ENCODE measurements at regions not wholly inside any gene's neighbourhood (a gene's known extent, or its start where the extent isn't known, plus 50 kb on each side); places are given as distances from the start of the nearest gene placed in this dataset.
"Not testable (repeated sequence)": the region's sequence is repeated elsewhere in the genome, so short reads cannot be mapped to it uniquely, and the experiment has no call there.

- no peaks in the 10 kb centered on the region for H4K20me1 ChIP-seq (ENCODE audit: insufficient read depth)
- H3K27me3 ChIP-seq (replicated peaks; ENCODE audit: insufficient read depth) = no peaks in the 10 kb centered on the region
- no peak overlapping the region for H3K27ac ChIP-seq
- no peak overlapping the region for H3K4me2 ChIP-seq (ENCODE audit: unreplicated experiment)
- H3K79me2 ChIP-seq (ENCODE audit: insufficient read depth) = no peaks in the 10 kb centered on the region
- TF ChIP-seq EZH2 (IDR thresholded peaks at IDR 0.05; ENCODE audit: insufficient read depth, poor library complexity, severe bottlenecking) (no peak), EZH2phosphoT487 (IDR thresholded peaks at IDR 0.05; ENCODE audit: insufficient read depth, low read depth) (no peak)
- H3K4me3 ChIP-seq = no peak overlapping the region
- in situ Hi-C loops (cut with MboI) = no loop called here
- no peaks in the 10 kb centered on the region for H3K4me1 ChIP-seq (ENCODE audit: insufficient read depth)
- H2AFZ ChIP-seq = no peak overlapping the region
- no peaks in the 10 kb centered on the region for H3K36me3 ChIP-seq (ENCODE audit: low read depth)
- 47 to 70% methylated on average over 2 of the region's 2 CpGs for WGBS, 2 experiments (ENCODE audit: low coverage in 1 of 2, low lambda C conversion rate in 2 of 2, missing lambda C conversion rate in 2 of 2)
- peak; percentile 2 for DNase-seq
- no peak overlapping the region for H3K9ac ChIP-seq
- H3K9me2 ChIP-seq (ENCODE audit: insufficient read depth) = no peaks in the 10 kb centered on the region
- H3K9me3 ChIP-seq (ENCODE audit: low read depth) = no peaks in the 10 kb centered on the region
- H3F3A ChIP-seq (ENCODE audit: insufficient read depth) = no peaks in the 10 kb centered on the region
Measured at GRCh38 chr5:166722939-166723338, 1568.5 kb upstream of the WWC1 start.

GRCh38 chr5:166724284-166724683 lies 1567.2 kb upstream of the WWC1 start:
- Histone ChIP-seq H3K27me3 (replicated peaks; ENCODE audit: insufficient read depth) (no peaks in the 10 kb centered on the region), H3K4me3 (no peak overlapping the region), H3K36me3 (ENCODE audit: low read depth) (no peaks in the 10 kb centered on the region), H4K20me1 (ENCODE audit: insufficient read depth) (no peaks in the 10 kb centered on the region), H3K4me1 (ENCODE audit: insufficient read depth) (no peaks in the 10 kb centered on the region), H3K9me2 (ENCODE audit: insufficient read depth) (no peaks in the 10 kb centered on the region), H3K79me2 (ENCODE audit: insufficient read depth) (no peaks in the 10 kb centered on the region), H3K9ac (no peak overlapping the region), H3K9me3 (ENCODE audit: low read depth) (no peaks in the 10 kb centered on the region), H3F3A (ENCODE audit: insufficient read depth) (no peaks in the 10 kb centered on the region), H3K27ac (no peak overlapping the region), H3K4me2 (ENCODE audit: unreplicated experiment) (no peak overlapping the region), H2AFZ (no peak overlapping the region)
- no peak for TF ChIP-seq EZH2phosphoT487 (IDR thresholded peaks at IDR 0.05; ENCODE audit: insufficient read depth, low read depth)
- no peak for TF ChIP-seq EZH2 (IDR thresholded peaks at IDR 0.05; ENCODE audit: insufficient read depth, poor library complexity, severe bottlenecking)
- in situ Hi-C loops (cut with MboI) = no loop called here
- WGBS, 2 experiments (ENCODE audit: low coverage in 1 of 2, low lambda C conversion rate in 2 of 2, missing lambda C conversion rate in 2 of 2) = 15% methylated on average over 5 of the region's 5 CpGs
- no peak for DNase-seq

GRCh38 chr5:166725593-166725992 lies 1565.9 kb upstream of the WWC1 start:
- H3K27me3 ChIP-seq (replicated peaks; ENCODE audit: insufficient read depth) = no peaks in the 10 kb centered on the region
- DNase-seq = no peak

GRCh38 chr5:166726406-166726805 lies 1565.0 kb upstream of the WWC1 start:
- Histone ChIP-seq H3K27ac (no peak overlapping the region), H4K20me1 (ENCODE audit: insufficient read depth) (no peaks in the 10 kb centered on the region), H3K4me1 (ENCODE audit: insufficient read depth) (no peaks in the 10 kb centered on the region), H3K4me2 (ENCODE audit: unreplicated experiment) (no peak overlapping the region), H3K36me3 (ENCODE audit: low read depth) (no peaks in the 10 kb centered on the region), H3K27me3 (replicated peaks; ENCODE audit: insufficient read depth) (no peaks in the 10 kb centered on the region), H2AFZ (no peak overlapping the region), H3K79me2 (ENCODE audit: insufficient read depth) (no peaks in the 10 kb centered on the region), H3F3A (ENCODE audit: insufficient read depth) (no peaks in the 10 kb centered on the region), H3K4me3 (no peak overlapping the region), H3K9me2 (ENCODE audit: insufficient read depth) (no peaks in the 10 kb centered on the region), H3K9ac (no peak overlapping the region), H3K9me3 (ENCODE audit: low read depth) (no peaks in the 10 kb centered on the region)
- no peak for DNase-seq
- in situ Hi-C loops (cut with MboI) = no loop called here
- TF ChIP-seq EZH2 (IDR thresholded peaks at IDR 0.05; ENCODE audit: insufficient read depth, poor library complexity, severe bottlenecking) (no peak), EZH2phosphoT487 (IDR thresholded peaks at IDR 0.05; ENCODE audit: insufficient read depth, low read depth) (no peak)
- 11 to 20% methylated on average over 1 of the region's 1 CpG for WGBS, 2 experiments (ENCODE audit: low coverage in 1 of 2, low lambda C conversion rate in 2 of 2, missing lambda C conversion rate in 2 of 2)

More at GRCh38 chr5:166725593-166725992, 1565.9 kb upstream of the WWC1 start:
- no peak overlapping the region for H3K4me3 ChIP-seq
- no peak for TF ChIP-seq EZH2phosphoT487 (IDR thresholded peaks at IDR 0.05; ENCODE audit: insufficient read depth, low read depth)
- no peak for TF ChIP-seq EZH2 (IDR thresholded peaks at IDR 0.05; ENCODE audit: insufficient read depth, poor library complexity, severe bottlenecking)
- H4K20me1 ChIP-seq (ENCODE audit: insufficient read depth) = no peaks in the 10 kb centered on the region
- no peaks in the 10 kb centered on the region for H3K4me1 ChIP-seq (ENCODE audit: insufficient read depth)
- H3K4me2 ChIP-seq (ENCODE audit: unreplicated experiment) = no peak overlapping the region
- H3K36me3 ChIP-seq (ENCODE audit: low read depth) = no peaks in the 10 kb centered on the region
- H3F3A ChIP-seq (ENCODE audit: insufficient read depth) = no peaks in the 10 kb centered on the region
- in situ Hi-C loops (cut with MboI) = no loop called here
- 2 to 12% methylated on average over 1 of the region's 1 CpG for WGBS, 2 experiments (ENCODE audit: low coverage in 1 of 2, low lambda C conversion rate in 2 of 2, missing lambda C conversion rate in 2 of 2)
- no peaks in the 10 kb centered on the region for H3K9me2 ChIP-seq (ENCODE audit: insufficient read depth)
- H3K9me3 ChIP-seq (ENCODE audit: low read depth) = no peaks in the 10 kb centered on the region
- no peak overlapping the region for H3K27ac ChIP-seq
- no peak overlapping the region for H2AFZ ChIP-seq
- H3K9ac ChIP-seq = no peak overlapping the region
- no peaks in the 10 kb centered on the region for H3K79me2 ChIP-seq (ENCODE audit: insufficient read depth)

- H3F3A ChIP-seq (ENCODE audit: insufficient read depth); H4K20me1 ChIP-seq (ENCODE audit: insufficient read depth); H3K9me3 ChIP-seq (ENCODE audit: low read depth); DNase-seq; H3K9ac ChIP-seq; H3K79me2 ChIP-seq (ENCODE audit: insufficient read depth); in situ Hi-C loops (cut with MboI); H3K4me1 ChIP-seq (ENCODE audit: insufficient read depth); H3K36me3 ChIP-seq (ENCODE audit: low read depth); H3K27ac ChIP-seq; H3K4me3 ChIP-seq; H2AFZ ChIP-seq; H3K4me2 ChIP-seq (ENCODE audit: unreplicated experiment); H3K9me2 ChIP-seq (ENCODE audit: insufficient read depth); H3K27me3 ChIP-seq (replicated peaks; ENCODE audit: insufficient read depth): not testable (repeated sequence)
- WGBS, 2 experiments (ENCODE audit: low coverage in 1 of 2, low lambda C conversion rate in 2 of 2, missing lambda C conversion rate in 2 of 2) = 35 to 36% methylated on average over 3 to 4 of the region's 4 CpGs
Measured at GRCh38 chr5:166742951-166743350, 1548.5 kb upstream of the WWC1 start.
